ENCODE measurements at regions not wholly inside any gene's neighbourhood (a gene's known extent, or its start where the extent isn't known, plus 50 kb on each side); places are given as distances from the start of the nearest gene placed in this dataset.

- DNase-seq = no peak
Measured at GRCh38 chr10:110416776-110417711, 80.7 kb upstream of the DUSP5 start.

- no peak for DNase-seq
Measured at GRCh38 chr10:110418218-110418617, 79.5 kb upstream of the DUSP5 start.

- DNase-seq = no peak
Measured at GRCh38 chr10:110419265-110419664, 78.4 kb upstream of the DUSP5 start.

GRCh38 chr10:110420401-110421193 is 77.1 kb upstream of the DUSP5 start:
- peak in 1 of 2 experiments; percentile 13 for DNase-seq

GRCh38 chr10:110421512-110422138 is 76.1 kb upstream of the DUSP5 start:
- DNase-seq = no peak

GRCh38 chr10:110422548-110422947 is 75.2 kb upstream of the DUSP5 start:
- DNase-seq = no peak

- DNase-seq = no peak
Measured at GRCh38 chr10:110423650-110424049, 74.1 kb upstream of the DUSP5 start.

GRCh38 chr10:110425684-110426293 is 71.9 kb upstream of the DUSP5 start:
- no peak for DNase-seq

- no peak for DNase-seq
Measured at GRCh38 chr10:110426294-110427181, 71.2 kb upstream of the DUSP5 start.

- DNase-seq = no peak
Measured at GRCh38 chr10:110429301-110429700, 68.4 kb upstream of the DUSP5 start.

GRCh38 chr10:110430340-110431273 is 67.1 kb upstream of the DUSP5 start:
- no peak for DNase-seq

GRCh38 chr10:110431659-110432058 is 66.0 kb upstream of the DUSP5 start:
- DNase-seq = no peak

GRCh38 chr10:110432084-110432483 is 65.6 kb upstream of the DUSP5 start:
- no peak for DNase-seq

- no peak for DNase-seq
Measured at GRCh38 chr10:110432814-110433565, 64.7 kb upstream of the DUSP5 start.

- no peak for DNase-seq
Measured at GRCh38 chr10:110433740-110434139, 64.0 kb upstream of the DUSP5 start.

GRCh38 chr10:110434489-110435096 is 63.1 kb upstream of the DUSP5 start:
- no peak for DNase-seq

GRCh38 chr10:110436554-110437350 is 61.0 kb upstream of the DUSP5 start:
- no peak for DNase-seq

- no peak for DNase-seq
Measured at GRCh38 chr10:110437351-110437605, 60.4 kb upstream of the DUSP5 start.

- no peak for DNase-seq
Measured at GRCh38 chr10:110437761-110438341, 59.9 kb upstream of the DUSP5 start.
